GM23338 (cell line): ENCODE measurements at regions not wholly inside any gene's neighbourhood (a gene's known extent, or its start where the extent isn't known, plus 50 kb on each side); places are given as distances from the start of the nearest gene placed in this dataset.

ENCODE experiments used
- ATAC-seq: fragments of 200-7000 bp; cut with Tn5 transposase; 3 replicates; pipeline ENCODE4 v1.9.1; 2020
- DNase-seq: peaks from one replicate; pipeline ENCODE4 v3.0.0-alpha.2; 2015; ENCODE audit warnings: low spot score
- H2AFZ ChIP-seq: fragments of 200-600 bp; sonication (generic); 2 replicates; pipeline ENCODE4 v1.8.0; 2016; ENCODE audit warnings: antibody characterized with exemption, mild to moderate bottlenecking, moderate library complexity
- H3F3A ChIP-seq: fragments of 200-600 bp; sonication (generic); replicated peaks from 2 replicates; pipeline ENCODE4 v1.8.0; 2017; ENCODE audit warnings: antibody characterized with exemption, mixed run types, low read depth
- H3K27ac ChIP-seq: fragments of 200-600 bp; sonication (generic); 2 replicates; pipeline ENCODE4 v1.6.1; 2016; ENCODE audit warnings: low read depth
- H3K27me3 ChIP-seq: fragments of 200-600 bp; sonication (generic); 2 replicates; pipeline ENCODE4 v1.8.0; 2016; ENCODE audit warnings: mild to moderate bottlenecking, mixed run types, moderate library complexity; ENCODE audit not compliant: insufficient read depth
- H3K36me3 ChIP-seq: fragments of 200-600 bp; sonication (generic); 2 replicates; pipeline ENCODE4 v1.8.0; 2016; ENCODE audit warnings: mild to moderate bottlenecking; ENCODE audit not compliant: insufficient read depth
- H3K4me1 ChIP-seq: fragments of 200-600 bp; sonication (generic); 2 replicates; pipeline ENCODE4 v1.8.0; 2016; ENCODE audit warnings: mild to moderate bottlenecking, moderate library complexity; ENCODE audit not compliant: insufficient read depth
- H3K4me2 ChIP-seq: fragments of 200-600 bp; sonication (generic); 2 replicates; pipeline ENCODE4 v1.7.1; 2017; ENCODE audit warnings: mixed run types
- H3K4me3 ChIP-seq: fragments of 200-600 bp; sonication (generic); 2 replicates; pipeline ENCODE4 v1.6.1; 2016; ENCODE audit warnings: mixed run types
- H3K79me2 ChIP-seq: fragments of 200-600 bp; sonication (generic); replicated peaks from 2 replicates; pipeline ENCODE4 v1.8.0; 2017; ENCODE audit warnings: mild to moderate bottlenecking; ENCODE audit not compliant: insufficient read depth
- H3K9me2 ChIP-seq: fragments of 200-600 bp; sonication (generic); 2 replicates; pipeline ENCODE4 v1.8.0; 2017; ENCODE audit not compliant: insufficient read depth
- H4K20me1 ChIP-seq: fragments of 200-600 bp; sonication (generic); replicated peaks from 2 replicates; pipeline ENCODE4 v1.8.0; 2017; ENCODE audit warnings: mild to moderate bottlenecking; ENCODE audit not compliant: insufficient read depth
- H3K27ac Mint-ChIP-seq: 2 replicates; pipeline ENCODE4 v1.8.0; 2020; ENCODE audit warnings: inconsistent platforms, mild to moderate bottlenecking, moderate library complexity, mixed read lengths
- H3K27me3 Mint-ChIP-seq: 3 replicates; pipeline ENCODE4 v1.8.0; 2022; ENCODE audit warnings: low read depth, mild to moderate bottlenecking, moderate library complexity, mixed read lengths, inconsistent platforms; ENCODE audit not compliant: insufficient read depth, poor library complexity
- H3K36me3 Mint-ChIP-seq: 3 replicates; pipeline ENCODE4 v1.8.0; 2021; ENCODE audit warnings: low read depth, mild to moderate bottlenecking, inconsistent platforms, moderate library complexity, mixed read lengths
- H3K4me1 Mint-ChIP-seq: 3 replicates; pipeline ENCODE4 v1.8.0; 2020; ENCODE audit warnings: mild to moderate bottlenecking, inconsistent platforms, mixed read lengths
- H3K4me3 Mint-ChIP-seq: 3 replicates; pipeline ENCODE4 v1.8.0; 2021; ENCODE audit warnings: moderate library complexity, mild to moderate bottlenecking, inconsistent platforms, mixed read lengths
- H3K9me3 Mint-ChIP-seq: 3 replicates; pipeline ENCODE4 v1.8.0; 2020; ENCODE audit warnings: moderate library complexity, mild to moderate bottlenecking, inconsistent platforms, mixed read lengths
- CREB1 ChIP-seq: fragments of 250-450 bp; sonication (Bioruptor Pico); IDR thresholded peaks from 2 replicates; pipeline ENCODE4 v1.5.0; 2020; ENCODE audit warnings: low read depth, mild to moderate bottlenecking, moderate library complexity
- CTCF ChIP-seq, 2 experiments: fragments of 200-600 bp in 1 of 2; sonication (generic) in 1 of 2; conservative IDR thresholded peaks; 2 replicates each; pipeline versions ENCODE4 v1.5.1 to v1.6.1; 2016 to 2017; ENCODE audit warnings: antibody characterized with exemption in 2 of 2, low read depth in 2 of 2, mild to moderate bottlenecking in 2 of 2, moderate library complexity in 1 of 2
- ETS1 ChIP-seq: IDR thresholded peaks from 2 replicates; pipeline ENCODE4 v1.6.1; 2016; ENCODE audit warnings: antibody characterized with exemption
- EZH2 ChIP-seq: fragments of 200-600 bp; sonication (generic); IDR thresholded peaks from one replicate; pipeline ENCODE4 v1.8.0; 2017; ENCODE audit warnings: antibody characterized with exemption, mild to moderate bottlenecking, low read depth; ENCODE audit not compliant: unreplicated experiment
- EZH2phosphoT487 ChIP-seq: fragments of 200-600 bp; sonication (generic); IDR thresholded peaks from one replicate; pipeline ENCODE4 v1.8.1; 2018; ENCODE audit warnings: antibody characterized with exemption; ENCODE audit not compliant: unreplicated experiment
- JUNB ChIP-seq: IDR thresholded peaks from one replicate; pipeline ENCODE4 v1.6.1; 2016; ENCODE audit warnings: antibody characterized with exemption; ENCODE audit not compliant: unreplicated experiment
- NANOG ChIP-seq: IDR thresholded peaks from 2 replicates; pipeline ENCODE4 v1.6.1; 2016; ENCODE audit warnings: antibody characterized with exemption, borderline replicate concordance
- POLR2AphosphoS5 ChIP-seq: IDR thresholded peaks from 2 replicates; pipeline ENCODE4 v1.6.1; 2016; ENCODE audit warnings: antibody characterized with exemption, low read depth
- STAT1 ChIP-seq: IDR thresholded peaks from one replicate; pipeline ENCODE4 v1.6.1; 2016; ENCODE audit warnings: antibody characterized with exemption; ENCODE audit not compliant: unreplicated experiment
- ZNF114 ChIP-seq: fragments of 250-450 bp; sonication (Bioruptor Pico); IDR thresholded peaks from 2 replicates; pipeline ENCODE4 v1.5.0; 2020; ENCODE audit warnings: mild to moderate bottlenecking, moderate library complexity
- ZNF331 ChIP-seq: fragments of 250-450 bp; sonication (Bioruptor Pico); IDR thresholded peaks from 2 replicates; pipeline ENCODE4 v1.5.0; 2020; ENCODE audit warnings: low read depth, mild to moderate bottlenecking, moderate library complexity
- ZNF462 ChIP-seq: fragments of 250-450 bp; sonication (Bioruptor Pico); IDR thresholded peaks from 2 replicates; pipeline ENCODE4 v1.5.0; 2020; ENCODE audit warnings: mild to moderate bottlenecking, moderate library complexity
- TF ChIP-seq, protein P1 (sequence below): IDR thresholded peaks from one replicate; pipeline ENCODE4 v1.6.1; 2018; ENCODE audit warnings: antibody characterized with exemption; ENCODE audit not compliant: unreplicated experiment

- Mint-ChIP-seq H3K27me3 (peaks cover 6% of the 10 kb centered on the region), H3K4me1 (no peaks in the 10 kb centered on the region), H3K36me3 (no peaks in the 10 kb centered on the region; the same call in 2 of the 3 replicates), H3K9me3 (no peaks in the 10 kb centered on the region), H3K4me3 (no peak overlapping the region), H3K27ac (no peak overlapping the region)
- Histone ChIP-seq H3K36me3 (no peaks in the 10 kb centered on the region), H3K27ac (no peak overlapping the region), H3K9me2 (no peaks in the 10 kb centered on the region), H3K27me3 (no peaks in the 10 kb centered on the region), H3K4me1 (no peaks in the 10 kb centered on the region), H3K4me2 (no peak overlapping the region), H3K4me3 (no peak overlapping the region), H3K79me2 (no peaks in the 10 kb centered on the region), H3F3A (no peaks in the 10 kb centered on the region), H2AFZ (no peak overlapping the region), H4K20me1 (no peaks in the 10 kb centered on the region)
- TF ChIP-seq ZNF331 (CRISPR knock-in tag) (no peak), POLR2AphosphoS5 (no peak), NANOG (no peak), JUNB (no peak), EZH2phosphoT487 (no peak), CREB1 (CRISPR knock-in tag) (no peak), ZNF462 (CRISPR knock-in tag) (no peak), ZNF114 (CRISPR knock-in tag) (no peak), EZH2 (no peak), ETS1 (no peak), CTCF (conservative IDR thresholded peaks at IDR 0.05; ENCODE audit: low read depth in 2 of 2) (no peak), STAT1 (no peak)
- TF ChIP-seq, protein P1, sequence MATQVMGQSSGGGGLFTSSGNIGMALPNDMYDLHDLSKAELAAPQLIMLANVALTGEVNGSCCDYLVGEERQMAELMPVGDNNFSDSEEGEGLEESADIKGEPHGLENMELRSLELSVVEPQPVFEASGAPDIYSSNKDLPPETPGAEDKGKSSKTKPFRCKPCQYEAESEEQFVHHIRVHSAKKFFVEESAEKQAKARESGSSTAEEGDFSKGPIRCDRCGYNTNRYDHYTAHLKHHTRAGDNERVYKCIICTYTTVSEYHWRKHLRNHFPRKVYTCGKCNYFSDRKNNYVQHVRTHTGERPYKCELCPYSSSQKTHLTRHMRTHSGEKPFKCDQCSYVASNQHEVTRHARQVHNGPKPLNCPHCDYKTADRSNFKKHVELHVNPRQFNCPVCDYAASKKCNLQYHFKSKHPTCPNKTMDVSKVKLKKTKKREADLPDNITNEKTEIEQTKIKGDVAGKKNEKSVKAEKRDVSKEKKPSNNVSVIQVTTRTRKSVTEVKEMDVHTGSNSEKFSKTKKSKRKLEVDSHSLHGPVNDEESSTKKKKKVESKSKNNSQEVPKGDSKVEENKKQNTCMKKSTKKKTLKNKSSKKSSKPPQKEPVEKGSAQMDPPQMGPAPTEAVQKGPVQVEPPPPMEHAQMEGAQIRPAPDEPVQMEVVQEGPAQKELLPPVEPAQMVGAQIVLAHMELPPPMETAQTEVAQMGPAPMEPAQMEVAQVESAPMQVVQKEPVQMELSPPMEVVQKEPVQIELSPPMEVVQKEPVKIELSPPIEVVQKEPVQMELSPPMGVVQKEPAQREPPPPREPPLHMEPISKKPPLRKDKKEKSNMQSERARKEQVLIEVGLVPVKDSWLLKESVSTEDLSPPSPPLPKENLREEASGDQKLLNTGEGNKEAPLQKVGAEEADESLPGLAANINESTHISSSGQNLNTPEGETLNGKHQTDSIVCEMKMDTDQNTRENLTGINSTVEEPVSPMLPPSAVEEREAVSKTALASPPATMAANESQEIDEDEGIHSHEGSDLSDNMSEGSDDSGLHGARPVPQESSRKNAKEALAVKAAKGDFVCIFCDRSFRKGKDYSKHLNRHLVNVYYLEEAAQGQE = no peak
- no peak for DNase-seq
- no peak for ATAC-seq
These were observed 166.0 kb upstream of the ZNF536 start for GRCh38 chr19:30206187-30206586.
